Endothelial cell of umbilical vein (primary cell): ENCODE measurements at regions not wholly inside any gene's neighbourhood (a gene's known extent, or its start where the extent isn't known, plus 50 kb on each side); places are given as distances from the start of the nearest gene placed in this dataset.

Experiments used
- BruUV-seq: library from RNA; stranded (reverse); fragments of 400-500 nt; replicated peaks from 2 replicates; lab custom pipeline; 2021; lab: Mats Ljungman, UMichigan
- CTCF ChIA-PET: fragments of 300-600, 350-600 bp; sonication (Branson Sonifier 250); formaldehyde crosslinking; loops from one replicate; lab custom pipeline; 2021; ENCODE audit warnings: antibody characterized with exemption, inconsistent platforms; lab: Charles Lee
- POLR2A ChIA-PET: fragments of 300-600, 350-600 bp; sonication (Branson Sonifier 250); formaldehyde crosslinking; loops from one replicate; lab custom pipeline; 2021; ENCODE audit warnings: antibody characterized with exemption, inconsistent platforms; lab: Charles Lee
- DNase-seq: peaks from one replicate; pipeline ENCODE4 v3.0.0-alpha.2; 2011; ENCODE audit warnings: low read depth, low spot score
- FAIRE-seq: peaks from 2 replicates; lab custom pipeline; 2011; peaks lifted over from hg19 to GRCh38; lab: Jason Lieb, UNC
- H2AFZ ChIP-seq: 2 replicates; pipeline ENCODE4 v1.6.0; 2012; ENCODE audit warnings: low read depth, low read length, control low read depth, inconsistent platforms
- H3K27ac ChIP-seq: 2 replicates; pipeline ENCODE4 v1.5.1; 2011; ENCODE audit warnings: low read depth, mild to moderate bottlenecking, control low read depth, low read length, moderate library complexity; ENCODE audit not compliant: insufficient read depth
- H3K27me3 ChIP-seq, 2 experiments: 2 replicates each; pipeline versions ENCODE4 v1.6.0 to v1.6.1; 2011; ENCODE audit warnings: low read length in 2 of 2, mixed read lengths in 1 of 2; ENCODE audit not compliant: control insufficient read depth in 2 of 2, insufficient read depth in 2 of 2
- H3K36me3 ChIP-seq, 2 experiments: 2 replicates in 1 of 2; 3 replicates in 1 of 2; pipeline ENCODE4 v1.5.1; 2011; ENCODE audit warnings: low read length in 2 of 2, mild to moderate bottlenecking in 1 of 2, moderate library complexity in 1 of 2; ENCODE audit not compliant: control insufficient read depth in 2 of 2, insufficient read depth in 2 of 2; ENCODE audit errors: extremely low read depth in 1 of 2
- H3K4me1 ChIP-seq: 3 replicates; pipeline ENCODE4 v1.5.1; 2011; ENCODE audit warnings: mild to moderate bottlenecking, low read length; ENCODE audit not compliant: control insufficient read depth, insufficient read depth; ENCODE audit errors: extremely low read depth
- H3K4me2 ChIP-seq: 2 replicates; pipeline ENCODE4 v1.6.1; 2011; ENCODE audit warnings: low read length, control low read depth, mixed read lengths; ENCODE audit not compliant: insufficient read depth
- H3K4me3 ChIP-seq, 3 experiments: fragments of 200-600 bp in 1 of 3; sonication (generic), shearing (Covaris generic) in 1 of 3; replicated peaks in 1 of 3; 2 replicates each; pipeline ENCODE4 v1.5.1; 2011 to 2016; ENCODE audit warnings: control low read depth in 3 of 3, low read length in 3 of 3, mild to moderate bottlenecking in 2 of 3, inconsistent platforms in 1 of 3, low read depth in 1 of 3, moderate library complexity in 1 of 3; ENCODE audit not compliant: insufficient read depth in 1 of 3
- H3K79me2 ChIP-seq: 2 replicates; pipeline ENCODE4 v1.6.0; 2012; ENCODE audit warnings: low read length, inconsistent platforms; ENCODE audit not compliant: control insufficient read depth, insufficient read depth
- H3K9ac ChIP-seq: replicated peaks from 2 replicates; pipeline ENCODE3; 2011; ENCODE audit warnings: low read length, control low read depth; ENCODE audit not compliant: insufficient read depth; ENCODE audit errors: extremely low read depth
- H3K9me1 ChIP-seq: replicated peaks from 3 replicates; pipeline ENCODE4 v1.6.0; 2011; ENCODE audit warnings: mild to moderate bottlenecking, low read length; ENCODE audit not compliant: control insufficient read depth, insufficient read depth; ENCODE audit errors: extremely low read depth
- H3K9me3 ChIP-seq: replicated peaks from 2 replicates; pipeline ENCODE4 v1.5.1; 2012; ENCODE audit warnings: low read length, inconsistent platforms; ENCODE audit not compliant: control insufficient read depth, insufficient read depth
- H4K20me1 ChIP-seq: replicated peaks from 2 replicates; pipeline ENCODE3; 2011; ENCODE audit warnings: mild to moderate bottlenecking, low read length; ENCODE audit not compliant: control insufficient read depth, insufficient read depth; ENCODE audit errors: extremely low read depth
- CTCF ChIP-seq, 2 donors: IDR thresholded peaks; 1 replicate in 1 of 2; 2 replicates in 1 of 2; pipeline ENCODE4 v1.5.1; 2011; ENCODE audit warnings: low read length in 2 of 2, mild to moderate bottlenecking in 2 of 2, moderate library complexity in 2 of 2, control low read depth in 1 of 2, inconsistent platforms in 1 of 2, low read depth in 1 of 2; ENCODE audit not compliant: insufficient read depth in 1 of 2; ENCODE audit errors: extremely low read depth in 1 of 2
- EZH2 ChIP-seq: IDR thresholded peaks from 2 replicates; pipeline ENCODE4 v1.6.1; 2012; ENCODE audit warnings: borderline replicate concordance, low read depth, mild to moderate bottlenecking, moderate library complexity, low read length, inconsistent platforms; ENCODE audit not compliant: severe bottlenecking
- FOS ChIP-seq: IDR thresholded peaks from 2 replicates; pipeline ENCODE4 v1.6.1; 2011; ENCODE audit warnings: mild to moderate bottlenecking, low read length, moderate library complexity, borderline replicate concordance; ENCODE audit not compliant: insufficient read depth
- GATA2 ChIP-seq: IDR thresholded peaks from 2 replicates; pipeline ENCODE4 v1.7.0; 2011; ENCODE audit warnings: low read depth, mild to moderate bottlenecking, moderate library complexity, mixed read lengths, low read length; ENCODE audit not compliant: insufficient read length, insufficient read depth
- JUN ChIP-seq: IDR thresholded peaks from 2 replicates; pipeline ENCODE4 v1.6.1; 2011; ENCODE audit warnings: borderline replicate concordance, low read depth; ENCODE audit not compliant: insufficient read length, insufficient read depth
- MAX ChIP-seq: IDR thresholded peaks from 2 replicates; pipeline ENCODE4 v1.6.1; 2011; ENCODE audit not compliant: insufficient read depth, insufficient read length
- MYC ChIP-seq: IDR thresholded peaks from one replicate; pipeline ENCODE4 v1.6.1; 2011; ENCODE audit warnings: mild to moderate bottlenecking, low read depth, low read length
- POLR2A ChIP-seq: IDR thresholded peaks from 2 replicates; pipeline ENCODE4 v1.6.1; 2012; ENCODE audit warnings: low read depth, mild to moderate bottlenecking, control low read depth, low read length
- POLR2AphosphoS5 ChIP-seq: IDR thresholded peaks from 2 replicates; pipeline ENCODE4 v1.6.1; 2012; ENCODE audit warnings: low read depth, mild to moderate bottlenecking, control low read depth, low read length, moderate library complexity; ENCODE audit not compliant: insufficient read depth
- dilution Hi-C: fragments of 300-500 bp; cut with MboI; formaldehyde crosslinking; loops from one replicate; pipeline ENCODE4 v1.15.0; 2019; ENCODE audit warnings: low sequenced_read_pairs; ENCODE audit not compliant: extremely low pct_ligation_motif_present
- intact Hi-C: fragments of 100-400 bp; cut with micrococcal nuclease; formaldehyde crosslinking; loops from one replicate; pipeline ENCODE4 v1.10.0; 2022

- intact Hi-C loops (no loop called here), dilution Hi-C loops (no loop called here)
- ChIA-PET CTCF (no interaction called here), POLR2A (no interaction called here)
- TF ChIP-seq MYC (no peak), JUN (no peak), FOS (no peak), EZH2 (no peak), CTCF (IDR thresholded peaks at IDR 0.05; ENCODE audit: extremely low read depth in 1 of 2, insufficient read depth in 1 of 2, low read depth in 1 of 2, low read length in 2 of 2) (no peak), POLR2AphosphoS5 (no peak), POLR2A (no peak), MAX (no peak), GATA2 (no peak)
- Histone ChIP-seq H2AFZ (no peak overlapping the region), H3K27ac (no peak overlapping the region), H3K4me1 (no peaks in the 10 kb centered on the region), H3K79me2 (no peaks in the 10 kb centered on the region), H4K20me1 (no peaks in the 10 kb centered on the region), H3K4me2 (no peak overlapping the region), H3K9me3 (peaks cover 12% of the 10 kb centered on the region), H3K4me3 (no peak overlapping the region), H3K9me1 (no peaks in the 10 kb centered on the region), H3K36me3 (no peaks in the 10 kb centered on the region), H3K27me3 (no peaks in the 10 kb centered on the region), H3K9ac (no peak overlapping the region)
- DNase-seq (no peak), FAIRE-seq (no peak)
- BruUV-seq = no TSS peak
Measured at GRCh38 chr1:5370311-5370710, 621.9 kb downstream of the NPHP4 start.
